ENCODE measurements at regions not wholly inside any gene's neighbourhood (a gene's known extent, or its start where the extent isn't known, plus 50 kb on each side); places are given as distances from the start of the nearest gene placed in this dataset.

GRCh38 chr2:156147594-156148330, 184.8 kb downstream of the NR4A2 start:
- no peaks in the 10 kb centered on the region for H3K36me3 Mint-ChIP-seq (ENCODE audit: insufficient read depth, unreplicated experiment)
- no peak for TF ChIP-seq CTCF (IDR thresholded peaks at IDR 0.05; ENCODE audit: unreplicated experiment)
- POLR2A ChIA-PET, result interaction anchor here (0.5 kb wide), 1 partner anchor 275 kb away, joined by 4 read pairs; no protein-coding TSS in a partner anchor
- H3K9me3 Mint-ChIP-seq (ENCODE audit: unreplicated experiment), result no peaks in the 10 kb centered on the region
- intact Hi-C loops (cut with micrococcal nuclease), result no loop called here
- CTCF ChIA-PET, result interaction anchor here (0.6 kb wide), 2 partner anchors 23 to 522 kb away, joined by 3 to 4 read pairs; no protein-coding TSS in a partner anchor
- H3K27ac Mint-ChIP-seq (ENCODE audit: low read depth, unreplicated experiment), result peak overlapping the region; percentile 28
- no peak overlapping the region for H3K4me3 Mint-ChIP-seq (ENCODE audit: unreplicated experiment)
- H3K27me3 Mint-ChIP-seq (ENCODE audit: insufficient read depth, unreplicated experiment), result no peaks in the 10 kb centered on the region
- peaks cover 5% of the 10 kb centered on the region for H3K4me1 Mint-ChIP-seq (ENCODE audit: insufficient read depth, unreplicated experiment)
- no TSS peak for BruUV-seq (replicated peaks)
- peak; percentile 58 for DNase-seq (ENCODE audit: unreplicated experiment)

- intact Hi-C loops (cut with micrococcal nuclease), result no loop called here
- Mint-ChIP-seq H3K4me3 (ENCODE audit: unreplicated experiment) (no peak overlapping the region), H3K4me1 (ENCODE audit: insufficient read depth, unreplicated experiment) (peaks cover 5% of the 10 kb centered on the region), H3K9me3 (ENCODE audit: unreplicated experiment) (no peaks in the 10 kb centered on the region), H3K36me3 (ENCODE audit: insufficient read depth, unreplicated experiment) (no peaks in the 10 kb centered on the region), H3K27me3 (ENCODE audit: insufficient read depth, unreplicated experiment) (no peaks in the 10 kb centered on the region), H3K27ac (ENCODE audit: low read depth, unreplicated experiment) (no peak overlapping the region)
- POLR2A ChIA-PET, result interaction anchor here (0.6 to 0.8 kb wide), 2 partner anchors 75 to 700 kb away, joined by 3 read pairs; no protein-coding TSS in a partner anchor
- CTCF ChIA-PET, result interaction anchor here (1.4 kb wide), 1 partner anchor 13 kb away, joined by 5 read pairs; no protein-coding TSS in a partner anchor
- BruUV-seq (replicated peaks), result no TSS peak
- no peak for TF ChIP-seq CTCF (IDR thresholded peaks at IDR 0.05; ENCODE audit: unreplicated experiment)
- DNase-seq (ENCODE audit: unreplicated experiment), result no peak
Observed at GRCh38 chr2:156145976-156146375, 186.5 kb downstream of the NR4A2 start.

GRCh38 chr2:156145469-156145868, 187.1 kb downstream of the NR4A2 start:
- no peak overlapping the region for H3K4me3 Mint-ChIP-seq (ENCODE audit: unreplicated experiment)
- H3K27me3 Mint-ChIP-seq (ENCODE audit: insufficient read depth, unreplicated experiment), result no peaks in the 10 kb centered on the region
- ChIA-PET POLR2A (no interaction called here), CTCF (no interaction called here)
- intact Hi-C loops (cut with micrococcal nuclease), result no loop called here
- peaks cover 5% of the 10 kb centered on the region for H3K4me1 Mint-ChIP-seq (ENCODE audit: insufficient read depth, unreplicated experiment)
- H3K9me3 Mint-ChIP-seq (ENCODE audit: unreplicated experiment), result no peaks in the 10 kb centered on the region
- DNase-seq (ENCODE audit: unreplicated experiment), result no peak
- no peak for TF ChIP-seq CTCF (IDR thresholded peaks at IDR 0.05; ENCODE audit: unreplicated experiment)
- no TSS peak for BruUV-seq (replicated peaks)
- no peak overlapping the region for H3K27ac Mint-ChIP-seq (ENCODE audit: low read depth, unreplicated experiment)
- H3K36me3 Mint-ChIP-seq (ENCODE audit: insufficient read depth, unreplicated experiment), result no peaks in the 10 kb centered on the region

DNA sequence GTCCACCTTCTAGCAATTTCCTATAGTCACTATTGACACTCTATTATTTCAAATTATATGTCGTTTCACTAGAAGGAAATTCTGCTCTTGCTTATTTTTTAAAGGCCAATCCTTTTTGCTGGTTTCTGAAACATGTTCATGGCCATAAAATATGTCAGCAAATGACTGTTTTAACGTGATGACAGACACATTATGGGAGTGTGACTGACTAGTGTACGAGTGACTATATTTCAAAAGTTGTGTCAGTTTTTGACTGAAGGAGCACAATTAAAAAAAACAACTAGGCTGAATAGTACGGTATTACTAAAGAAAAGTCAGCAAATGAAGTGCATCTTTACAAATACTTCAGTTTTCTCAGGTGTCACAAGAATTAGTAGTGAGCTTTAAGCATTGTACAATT, 196.0 kb downstream of the NR4A2 start:
- Mint-ChIP-seq H3K9me3 (ENCODE audit: unreplicated experiment) (no peaks in the 10 kb centered on the region), H3K4me1 (ENCODE audit: insufficient read depth, unreplicated experiment) (no peaks in the 10 kb centered on the region), H3K27ac (ENCODE audit: low read depth, unreplicated experiment) (no peak overlapping the region), H3K36me3 (ENCODE audit: insufficient read depth, unreplicated experiment) (no peaks in the 10 kb centered on the region), H3K27me3 (ENCODE audit: insufficient read depth, unreplicated experiment) (no peaks in the 10 kb centered on the region), H3K4me3 (ENCODE audit: unreplicated experiment) (no peak overlapping the region)
- ChIA-PET CTCF (no interaction called here), POLR2A (no interaction called here)
- DNase-seq (ENCODE audit: unreplicated experiment), result no peak
- intact Hi-C loops (cut with micrococcal nuclease), result no loop called here
- BruUV-seq (replicated peaks), result no TSS peak
- no peak for TF ChIP-seq CTCF (IDR thresholded peaks at IDR 0.05; ENCODE audit: unreplicated experiment)

Measured in MCF 10A (cell line).